GM12873 (cell line): ENCODE measurements at regions not wholly inside any gene's neighbourhood (a gene's known extent, or its start where the extent isn't known, plus 50 kb on each side); places are given as distances from the start of the nearest gene placed in this dataset.

ENCODE experiments used
- CTCF ChIP-seq: IDR thresholded peaks from 2 replicates; pipeline ENCODE4 v1.5.1; 2012; ENCODE audit warnings: low read depth, mild to moderate bottlenecking, moderate library complexity, low read length, control low read depth; ENCODE audit not compliant: insufficient read depth; ENCODE audit errors: missing control alignments

DNA sequence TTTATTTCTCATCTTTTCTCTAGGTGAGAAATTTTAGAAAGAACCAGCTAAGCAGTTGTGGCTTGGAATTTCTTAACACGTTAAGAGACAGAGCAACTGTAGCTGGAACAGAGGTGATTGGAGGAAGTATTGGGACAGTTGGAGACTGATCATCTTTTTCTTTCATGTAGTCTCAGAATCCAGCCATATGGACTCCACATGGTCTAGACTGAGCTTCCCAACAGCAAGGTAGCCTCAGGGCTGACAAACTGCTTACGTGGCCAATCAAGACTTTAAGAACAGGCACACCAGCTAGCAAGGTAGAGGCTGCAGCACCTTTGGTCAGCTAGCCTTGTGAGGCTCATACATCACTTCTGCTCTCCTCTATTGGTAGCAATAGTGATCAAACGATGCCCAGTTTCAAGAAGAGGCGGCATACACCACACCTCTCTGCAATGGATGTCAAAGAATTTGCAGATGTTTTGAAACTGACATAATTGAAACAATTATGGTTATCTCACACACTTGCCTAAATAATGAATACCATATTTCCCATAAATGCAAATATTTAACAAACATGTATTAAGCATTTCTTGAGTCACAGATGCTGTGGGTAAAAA, 590.5 kb upstream of the SLC35B3 start:
- TF ChIP-seq CTCF = no peak

DNA sequence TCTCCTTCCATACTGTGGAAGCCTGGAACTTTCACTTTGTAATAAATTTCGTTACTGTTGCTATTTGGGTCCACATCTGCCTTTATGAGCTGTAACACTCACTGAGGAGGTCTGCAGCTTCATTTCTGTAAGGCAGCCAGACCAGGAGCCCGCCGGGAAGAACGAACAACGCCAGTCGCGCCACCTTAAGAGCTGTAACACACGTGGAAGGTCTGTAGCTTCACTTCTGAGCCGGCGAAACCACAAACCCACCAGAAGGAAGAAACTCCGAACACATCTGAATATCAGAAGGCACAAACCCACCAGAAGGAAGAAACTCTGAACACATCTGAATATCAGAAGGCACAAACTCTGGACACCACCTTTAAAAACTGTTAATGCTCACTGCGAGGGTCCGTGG, 589.9 kb upstream of the SLC35B3 start:
- TF ChIP-seq CTCF = no peak

GRCh38 chr6:9020001-9020400, 584.7 kb upstream of the SLC35B3 start:
- no peak for TF ChIP-seq CTCF

GRCh38 chr6:9009931-9010330, 574.6 kb upstream of the SLC35B3 start:
- TF ChIP-seq CTCF = no peak

- TF ChIP-seq CTCF = no peak
Measured at GRCh38 chr6:9007027-9007426, 571.7 kb upstream of the SLC35B3 start.

DNA sequence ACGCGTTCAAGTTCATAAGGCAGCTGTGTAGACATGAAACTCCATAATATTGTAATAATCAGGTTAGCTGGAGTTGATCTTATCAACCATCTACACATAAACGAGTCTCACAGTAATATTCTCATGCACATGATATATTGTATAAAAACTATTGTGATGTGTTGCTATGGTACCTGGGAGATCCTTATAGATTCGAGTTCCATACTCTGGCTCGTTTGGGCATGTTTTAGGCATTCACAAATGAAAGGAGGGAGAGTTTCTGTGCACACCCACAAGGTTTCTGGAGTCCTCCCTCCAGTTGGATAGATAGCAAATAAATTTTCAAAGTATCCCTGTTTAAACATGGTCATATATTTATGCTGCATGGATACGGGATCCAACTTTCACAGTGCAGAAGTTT, 567.5 kb upstream of the SLC35B3 start:
- TF ChIP-seq CTCF = no peak

DNA sequence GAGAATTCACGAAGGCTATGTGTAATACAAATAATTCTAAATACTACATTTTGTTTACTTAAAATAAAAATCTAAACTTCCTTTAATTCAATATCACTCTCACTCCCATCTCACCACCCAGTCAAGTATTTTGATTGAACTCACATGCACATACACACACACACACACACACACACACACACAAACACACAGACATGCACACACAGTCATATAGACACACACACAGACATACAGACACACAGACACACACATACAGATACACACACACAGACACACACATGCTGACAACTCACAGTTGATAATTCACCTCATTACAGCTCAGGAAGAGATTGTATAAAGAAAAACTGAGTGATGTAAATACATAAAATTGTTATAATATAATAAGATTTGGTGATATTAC, 559.8 kb upstream of the SLC35B3 start:
- no peak for TF ChIP-seq CTCF

DNA sequence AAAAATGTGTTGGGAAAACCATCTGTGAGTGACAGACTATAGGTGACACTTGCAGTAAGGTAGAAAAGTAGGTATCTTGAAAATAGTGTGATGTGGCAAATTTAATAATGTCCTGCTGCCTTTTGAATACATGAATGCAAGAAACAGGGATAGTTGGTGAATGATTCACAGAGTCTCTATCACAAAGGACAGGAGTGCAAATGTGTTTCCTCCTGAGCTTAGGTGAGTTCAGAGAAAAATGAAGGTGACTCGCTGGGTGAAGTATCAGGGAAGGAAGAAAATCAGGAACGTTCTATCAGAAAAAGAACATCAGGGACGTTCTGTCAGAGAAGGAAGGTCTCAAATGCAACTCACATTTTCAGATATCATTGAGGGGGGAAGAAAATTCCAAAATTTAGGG, 557.8 kb upstream of the SLC35B3 start:
- no peak for TF ChIP-seq CTCF
